A204.1 (cell line): ENCODE measurements at regions not wholly inside any gene's neighbourhood (a gene's known extent, or its start where the extent isn't known, plus 50 kb on each side); places are given as distances from the start of the nearest gene placed in this dataset.

Experiments used
- FAIRE-seq: peaks from 2 replicates; lab custom pipeline; 2012; peaks lifted over from hg19 to GRCh38; lab: Jason Lieb, UNC

GRCh38 chr3:62982795-62983455, 107.7 kb upstream of the CADPS start:
- FAIRE-seq, result no peak

GRCh38 chr3:62986061-62986460, 110.8 kb upstream of the CADPS start:
- FAIRE-seq, result no peak

GRCh38 chr3:62987721-62988120, 112.5 kb upstream of the CADPS start:
- FAIRE-seq, result no peak

- no peak for FAIRE-seq
Observed at GRCh38 chr3:62990704-62991413, 115.6 kb upstream of the CADPS start.

GRCh38 chr3:62992520-62992919, 117.3 kb upstream of the CADPS start:
- no peak for FAIRE-seq

- FAIRE-seq, result no peak
Observed at GRCh38 chr3:62995119-62995518, 119.9 kb upstream of the CADPS start.

- FAIRE-seq, result no peak
Observed at GRCh38 chr3:62995530-62995929, 120.3 kb upstream of the CADPS start.

- FAIRE-seq, result no peak
Observed at GRCh38 chr3:62997369-62997768, 122.2 kb upstream of the CADPS start.

- no peak for FAIRE-seq
Observed at GRCh38 chr3:62999158-62999557, 123.9 kb upstream of the CADPS start.

GRCh38 chr3:62999791-63000190, 124.6 kb upstream of the CADPS start:
- FAIRE-seq, result no peak

- FAIRE-seq, result no peak
Observed at GRCh38 chr3:63004448-63004847, 129.2 kb upstream of the CADPS start.

GRCh38 chr3:63015614-63016309, 140.5 kb upstream of the CADPS start:
- no peak for FAIRE-seq

GRCh38 chr3:63022114-63022513, 146.9 kb upstream of the CADPS start:
- no peak for FAIRE-seq

GRCh38 chr3:63026722-63027121, 151.5 kb upstream of the CADPS start:
- no peak for FAIRE-seq

- no peak for FAIRE-seq
Observed at GRCh38 chr3:63029326-63029725, 154.1 kb upstream of the CADPS start.

- FAIRE-seq, result no peak
Observed at GRCh38 chr3:63029921-63030320, 154.7 kb upstream of the CADPS start.

GRCh38 chr3:63030666-63031065, 155.4 kb upstream of the CADPS start:
- no peak for FAIRE-seq

- no peak for FAIRE-seq
Observed at GRCh38 chr3:63032881-63033280, 157.7 kb upstream of the CADPS start.

GRCh38 chr3:63034101-63034500, 158.9 kb upstream of the CADPS start:
- no peak for FAIRE-seq

- FAIRE-seq, result no peak
Observed at GRCh38 chr3:63037116-63037515, 161.9 kb upstream of the CADPS start.

- no peak for FAIRE-seq
Observed at GRCh38 chr3:63042833-63043232, 167.6 kb upstream of the CADPS start.

GRCh38 chr3:63043631-63044030, 168.4 kb upstream of the CADPS start:
- no peak for FAIRE-seq

GRCh38 chr3:63046152-63046551, 170.9 kb upstream of the CADPS start:
- FAIRE-seq, result no peak

GRCh38 chr3:63046580-63046979, 171.4 kb upstream of the CADPS start:
- no peak for FAIRE-seq
